ENCODE measurements at regions not wholly inside any gene's neighbourhood (a gene's known extent, or its start where the extent isn't known, plus 50 kb on each side); places are given as distances from the start of the nearest gene placed in this dataset.

GRCh38 chr5:74550927-74551326, 89.6 kb downstream of the ENC1 start:
- H3K36me3 ChIP-seq (ENCODE audit: control insufficient read depth in 5 of 5, insufficient read depth in 5 of 5, low read length in 5 of 5) = no peaks in the 10 kb centered on the region
- H3K9ac ChIP-seq (ENCODE audit: low read length in 5 of 5) = no peak overlapping the region
- no peak overlapping the region for H3K4me3 ChIP-seq (ENCODE audit: low read depth in 1 of 5, low read length in 5 of 5)
- H3K4me1 ChIP-seq (ENCODE audit: control insufficient read depth in 5 of 5, insufficient read depth in 5 of 5, low read length in 5 of 5) = peaks cover 0 to 16% (median 0%) of the 10 kb centered on the region in 5 donors
- H3K27ac ChIP-seq (ENCODE audit: low read depth, low read length) = no peak overlapping the region
- H3K27me3 ChIP-seq (ENCODE audit: control insufficient read depth in 5 of 5, insufficient read depth in 4 of 5, low read length in 5 of 5) = no peaks in the 10 kb centered on the region
- H3K9me3 ChIP-seq (ENCODE audit: control insufficient read depth in 5 of 5, low read length in 5 of 5) = no peaks in the 10 kb centered on the region

GRCh38 chr5:74549384-74549783, 91.1 kb downstream of the ENC1 start:
- H3K27ac ChIP-seq (ENCODE audit: low read depth, low read length) = no peak overlapping the region
- no peaks in the 10 kb centered on the region for H3K36me3 ChIP-seq (ENCODE audit: control insufficient read depth in 5 of 5, insufficient read depth in 5 of 5, low read length in 5 of 5)
- H3K9me3 ChIP-seq (ENCODE audit: control insufficient read depth in 5 of 5, low read length in 5 of 5) = no peaks in the 10 kb centered on the region
- no peak overlapping the region for H3K9ac ChIP-seq (ENCODE audit: low read length in 5 of 5)
- H3K27me3 ChIP-seq (ENCODE audit: control insufficient read depth in 5 of 5, insufficient read depth in 4 of 5, low read length in 5 of 5) = no peaks in the 10 kb centered on the region
- H3K4me3 ChIP-seq (ENCODE audit: low read depth in 1 of 5, low read length in 5 of 5) = no peak overlapping the region
- H3K4me1 ChIP-seq (ENCODE audit: control insufficient read depth in 5 of 5, insufficient read depth in 5 of 5, low read length in 5 of 5) = peaks cover 0 to 16% (median 0%) of the 10 kb centered on the region in 5 donors

- H3K27me3 ChIP-seq (ENCODE audit: control insufficient read depth in 5 of 5, insufficient read depth in 4 of 5, low read length in 5 of 5) = no peaks in the 10 kb centered on the region
- peaks cover 0 to 23% (median 9%) of the 10 kb centered on the region in 5 donors for H3K4me1 ChIP-seq (ENCODE audit: control insufficient read depth in 5 of 5, insufficient read depth in 5 of 5, low read length in 5 of 5)
- H3K36me3 ChIP-seq (ENCODE audit: control insufficient read depth in 5 of 5, insufficient read depth in 5 of 5, low read length in 5 of 5) = no peaks in the 10 kb centered on the region
- H3K27ac ChIP-seq (ENCODE audit: low read depth, low read length) = no peak overlapping the region
- H3K9me3 ChIP-seq (ENCODE audit: control insufficient read depth in 5 of 5, low read length in 5 of 5) = no peaks in the 10 kb centered on the region
- H3K9ac ChIP-seq (ENCODE audit: low read length in 5 of 5) = no peak overlapping the region
- no peak overlapping the region for H3K4me3 ChIP-seq (ENCODE audit: low read depth in 1 of 5, low read length in 5 of 5)
These were observed 93.7 kb downstream of the ENC1 start for GRCh38 chr5:74546796-74547195.

- H3K36me3 ChIP-seq (ENCODE audit: control insufficient read depth in 5 of 5, insufficient read depth in 5 of 5, low read length in 5 of 5) = no peaks in the 10 kb centered on the region
- no peaks in the 10 kb centered on the region for H3K9me3 ChIP-seq (ENCODE audit: control insufficient read depth in 5 of 5, low read length in 5 of 5)
- H3K4me3 ChIP-seq (ENCODE audit: low read depth in 1 of 5, low read length in 5 of 5) = no peak overlapping the region
- H3K4me1 ChIP-seq (ENCODE audit: control insufficient read depth in 5 of 5, insufficient read depth in 5 of 5, low read length in 5 of 5) = peaks cover 0 to 24% (median 10%) of the 10 kb centered on the region in 5 donors
- H3K27ac ChIP-seq (ENCODE audit: low read depth, low read length) = no peak overlapping the region
- H3K9ac ChIP-seq (ENCODE audit: low read length in 5 of 5) = no peak overlapping the region
- H3K27me3 ChIP-seq (ENCODE audit: control insufficient read depth in 5 of 5, insufficient read depth in 4 of 5, low read length in 5 of 5) = no peaks in the 10 kb centered on the region
These were observed 95.7 kb downstream of the ENC1 start for GRCh38 chr5:74544811-74545210.

GRCh38 chr5:74543162-74543995, 97.1 kb downstream of the ENC1 start:
- Histone ChIP-seq H3K27ac (ENCODE audit: low read depth, low read length) (no peak overlapping the region), H3K36me3 (ENCODE audit: control insufficient read depth in 5 of 5, insufficient read depth in 5 of 5, low read length in 5 of 5) (no peaks in the 10 kb centered on the region), H3K4me1 (ENCODE audit: control insufficient read depth in 5 of 5, insufficient read depth in 5 of 5, low read length in 5 of 5) (peaks cover 1 to 21% (median 18%) of the 10 kb centered on the region in 5 donors), H3K9me3 (ENCODE audit: control insufficient read depth in 5 of 5, low read length in 5 of 5) (no peaks in the 10 kb centered on the region), H3K4me3 (ENCODE audit: low read depth in 1 of 5, low read length in 5 of 5) (no peak overlapping the region), H3K9ac (ENCODE audit: low read length in 5 of 5) (no peak overlapping the region), H3K27me3 (ENCODE audit: control insufficient read depth in 5 of 5, insufficient read depth in 4 of 5, low read length in 5 of 5) (no peaks in the 10 kb centered on the region)

- Histone ChIP-seq H3K4me3 (ENCODE audit: low read depth in 1 of 5, low read length in 5 of 5) (no peak overlapping the region), H3K4me1 (ENCODE audit: control insufficient read depth in 5 of 5, insufficient read depth in 5 of 5, low read length in 5 of 5) (peaks cover 4 to 30% (median 27%) of the 10 kb centered on the region in 5 donors), H3K9ac (ENCODE audit: low read length in 5 of 5) (no peak overlapping the region), H3K36me3 (ENCODE audit: control insufficient read depth in 5 of 5, insufficient read depth in 5 of 5, low read length in 5 of 5) (no peaks in the 10 kb centered on the region), H3K9me3 (ENCODE audit: control insufficient read depth in 5 of 5, low read length in 5 of 5) (no peaks in the 10 kb centered on the region), H3K27ac (ENCODE audit: low read depth, low read length) (no peak overlapping the region), H3K27me3 (ENCODE audit: control insufficient read depth in 5 of 5, insufficient read depth in 4 of 5, low read length in 5 of 5) (no peaks in the 10 kb centered on the region)
These were observed 98.0 kb downstream of the ENC1 start for GRCh38 chr5:74542482-74542881.

- H3K27me3 ChIP-seq (ENCODE audit: control insufficient read depth in 5 of 5, insufficient read depth in 4 of 5, low read length in 5 of 5) = no peaks in the 10 kb centered on the region
- peaks cover 4 to 33% (median 30%) of the 10 kb centered on the region in 5 donors for H3K4me1 ChIP-seq (ENCODE audit: control insufficient read depth in 5 of 5, insufficient read depth in 5 of 5, low read length in 5 of 5)
- H3K36me3 ChIP-seq (ENCODE audit: control insufficient read depth in 5 of 5, insufficient read depth in 5 of 5, low read length in 5 of 5) = no peaks in the 10 kb centered on the region
- no peak overlapping the region for H3K4me3 ChIP-seq (ENCODE audit: low read depth in 1 of 5, low read length in 5 of 5)
- H3K9me3 ChIP-seq (ENCODE audit: control insufficient read depth in 5 of 5, low read length in 5 of 5) = no peaks in the 10 kb centered on the region
- H3K27ac ChIP-seq (ENCODE audit: low read depth, low read length) = no peak overlapping the region
- no peak overlapping the region for H3K9ac ChIP-seq (ENCODE audit: low read length in 5 of 5)
These were observed 99.1 kb downstream of the ENC1 start for GRCh38 chr5:74541381-74541781.

- Histone ChIP-seq H3K36me3 (ENCODE audit: control insufficient read depth in 5 of 5, insufficient read depth in 5 of 5, low read length in 5 of 5) (no peaks in the 10 kb centered on the region), H3K9ac (ENCODE audit: low read length in 5 of 5) (no peak overlapping the region), H3K27me3 (ENCODE audit: control insufficient read depth in 5 of 5, insufficient read depth in 4 of 5, low read length in 5 of 5) (no peaks in the 10 kb centered on the region), H3K4me1 (ENCODE audit: control insufficient read depth in 5 of 5, insufficient read depth in 5 of 5, low read length in 5 of 5) (peaks cover 4 to 33% (median 30%) of the 10 kb centered on the region in 5 donors), H3K27ac (ENCODE audit: low read depth, low read length) (no peak overlapping the region), H3K9me3 (ENCODE audit: control insufficient read depth in 5 of 5, low read length in 5 of 5) (no peaks in the 10 kb centered on the region), H3K4me3 (ENCODE audit: low read depth in 1 of 5, low read length in 5 of 5) (no peak overlapping the region)
These were observed 99.9 kb downstream of the ENC1 start for GRCh38 chr5:74540622-74541021.

GRCh38 chr5:74539986-74540385, 100.5 kb downstream of the ENC1 start:
- Histone ChIP-seq H3K4me3 (ENCODE audit: low read depth in 1 of 5, low read length in 5 of 5) (no peak overlapping the region), H3K4me1 (ENCODE audit: control insufficient read depth in 5 of 5, insufficient read depth in 5 of 5, low read length in 5 of 5) (peaks cover 4 to 33% (median 30%) of the 10 kb centered on the region in 5 donors), H3K27me3 (ENCODE audit: control insufficient read depth in 5 of 5, insufficient read depth in 4 of 5, low read length in 5 of 5) (no peaks in the 10 kb centered on the region), H3K9ac (ENCODE audit: low read length in 5 of 5) (no peak overlapping the region), H3K27ac (ENCODE audit: low read depth, low read length) (no peak overlapping the region), H3K36me3 (ENCODE audit: control insufficient read depth in 5 of 5, insufficient read depth in 5 of 5, low read length in 5 of 5) (no peaks in the 10 kb centered on the region), H3K9me3 (ENCODE audit: control insufficient read depth in 5 of 5, low read length in 5 of 5) (no peaks in the 10 kb centered on the region)

- H3K27me3 ChIP-seq (ENCODE audit: control insufficient read depth in 5 of 5, insufficient read depth in 4 of 5, low read length in 5 of 5) = no peaks in the 10 kb centered on the region
- peaks cover 4 to 27% (median 24%) of the 10 kb centered on the region in 5 donors for H3K4me1 ChIP-seq (ENCODE audit: control insufficient read depth in 5 of 5, insufficient read depth in 5 of 5, low read length in 5 of 5)
- H3K4me3 ChIP-seq (ENCODE audit: low read depth in 1 of 5, low read length in 5 of 5) = peak overlapping the region in 1 of 5 donors; percentile 5
- no peaks in the 10 kb centered on the region for H3K36me3 ChIP-seq (ENCODE audit: control insufficient read depth in 5 of 5, insufficient read depth in 5 of 5, low read length in 5 of 5)
- H3K9ac ChIP-seq (ENCODE audit: low read length in 5 of 5) = peak overlapping the region in 2 of 5 donors; percentile 6 to 41
- peak overlapping the region; percentile 54 for H3K27ac ChIP-seq (ENCODE audit: low read depth, low read length)
- peaks cover 0 to 14% (median 9%) of the 10 kb centered on the region in 5 donors for H3K9me3 ChIP-seq (ENCODE audit: control insufficient read depth in 5 of 5, low read length in 5 of 5)
These were observed 102.3 kb downstream of the ENC1 start for GRCh38 chr5:74538206-74538661.

All from subcutaneous abdominal adipose tissue (tissue), 5 donors.